ENCODE measurements at regions not wholly inside any gene's neighbourhood (a gene's known extent, or its start where the extent isn't known, plus 50 kb on each side); places are given as distances from the start of the nearest gene placed in this dataset.

GRCh38 chr10:2850202-2850601 is 217.1 kb upstream of the PFKP start:
- no peak overlapping the region for H3K27ac Mint-ChIP-seq
- peaks cover 28% of the 10 kb centered on the region for H3K27me3 Mint-ChIP-seq
- TF ChIP-seq CTCF (conservative IDR thresholded peaks at IDR 0.05): no peak
- no peak for DNase-seq (ENCODE audit: extremely low spot score, unreplicated experiment)
- H3K4me1 Mint-ChIP-seq (ENCODE audit: unreplicated experiment): no peaks in the 10 kb centered on the region
- no peak overlapping the region for H3K4me3 Mint-ChIP-seq
- no peaks in the 10 kb centered on the region for H3K9me3 Mint-ChIP-seq
- H3K36me3 Mint-ChIP-seq: no peaks in the 10 kb centered on the region

GRCh38 chr10:2844925-2845324 is 222.4 kb upstream of the PFKP start:
- Mint-ChIP-seq H3K9me3 (no peaks in the 10 kb centered on the region), H3K27ac (no peak overlapping the region), H3K27me3 (peaks cover 25% of the 10 kb centered on the region), H3K36me3 (no peaks in the 10 kb centered on the region), H3K4me3 (no peak overlapping the region), H3K4me1 (ENCODE audit: unreplicated experiment) (no peaks in the 10 kb centered on the region)
- DNase-seq (ENCODE audit: extremely low spot score, unreplicated experiment): no peak
- no peak for TF ChIP-seq CTCF (conservative IDR thresholded peaks at IDR 0.05)

GRCh38 chr10:2839081-2839725 is 228.1 kb upstream of the PFKP start:
- no peak overlapping the region for H3K27ac Mint-ChIP-seq
- TF ChIP-seq CTCF (conservative IDR thresholded peaks at IDR 0.05): peak; percentile 70
- DNase-seq (ENCODE audit: extremely low spot score, unreplicated experiment): no peak

GRCh38 chr10:2837674-2838073 is 229.7 kb upstream of the PFKP start:
- H3K4me1 Mint-ChIP-seq (ENCODE audit: unreplicated experiment): peaks cover 5% of the 10 kb centered on the region
- H3K9me3 Mint-ChIP-seq: no peaks in the 10 kb centered on the region
- H3K27me3 Mint-ChIP-seq: peaks cover 56% of the 10 kb centered on the region
- no peak overlapping the region for H3K27ac Mint-ChIP-seq
- H3K4me3 Mint-ChIP-seq: no peak overlapping the region
- no peak for DNase-seq (ENCODE audit: extremely low spot score, unreplicated experiment)
- TF ChIP-seq CTCF (conservative IDR thresholded peaks at IDR 0.05): no peak
- H3K36me3 Mint-ChIP-seq: no peaks in the 10 kb centered on the region

More at GRCh38 chr10:2839081-2839725, 228.1 kb upstream of the PFKP start:
- Mint-ChIP-seq H3K27me3 (peaks cover 51% of the 10 kb centered on the region), H3K9me3 (no peaks in the 10 kb centered on the region), H3K4me1 (ENCODE audit: unreplicated experiment) (peaks cover 5% of the 10 kb centered on the region), H3K36me3 (no peaks in the 10 kb centered on the region), H3K4me3 (no peak overlapping the region)

GRCh38 chr10:2836921-2837662 is 230.3 kb upstream of the PFKP start:
- H3K4me3 Mint-ChIP-seq: no peak overlapping the region
- no peak overlapping the region for H3K27ac Mint-ChIP-seq
- H3K27me3 Mint-ChIP-seq: peaks cover 55% of the 10 kb centered on the region
- peaks cover 5% of the 10 kb centered on the region for H3K4me1 Mint-ChIP-seq (ENCODE audit: unreplicated experiment)
- H3K9me3 Mint-ChIP-seq: no peaks in the 10 kb centered on the region
- TF ChIP-seq CTCF (conservative IDR thresholded peaks at IDR 0.05): no peak
- no peaks in the 10 kb centered on the region for H3K36me3 Mint-ChIP-seq
- DNase-seq (ENCODE audit: extremely low spot score, unreplicated experiment): no peak
